ENCODE measurements at regions not wholly inside any gene's neighbourhood (a gene's known extent, or its start where the extent isn't known, plus 50 kb on each side); places are given as distances from the start of the nearest gene placed in this dataset.

GRCh38 chr4:151530783-151531182 is 121.8 kb downstream of the FHIP1A start:
- no peak for DNase-seq (ENCODE audit: low read depth)
- H3K4me3 ChIP-seq (ENCODE audit: low read depth, low read length) = no peak overlapping the region
- TF ChIP-seq CTCF (IDR thresholded peaks at IDR 0.05; ENCODE audit: insufficient read depth, low read depth, low read length, missing control alignments) = no peak

- TF ChIP-seq CTCF (IDR thresholded peaks at IDR 0.05; ENCODE audit: insufficient read depth, low read depth, low read length, missing control alignments) = no peak
- DNase-seq (ENCODE audit: low read depth) = no peak
- H3K4me3 ChIP-seq (ENCODE audit: low read depth, low read length) = no peak overlapping the region
Observed at GRCh38 chr4:151532001-151532708, 123.2 kb downstream of the FHIP1A start.

GRCh38 chr4:151534195-151534594 is 125.2 kb downstream of the FHIP1A start:
- DNase-seq (ENCODE audit: low read depth) = no peak
- TF ChIP-seq CTCF (IDR thresholded peaks at IDR 0.05; ENCODE audit: insufficient read depth, low read depth, low read length, missing control alignments) = no peak
- H3K4me3 ChIP-seq (ENCODE audit: low read depth, low read length) = no peak overlapping the region

- no peak for DNase-seq (ENCODE audit: low read depth)
- no peak for TF ChIP-seq CTCF (IDR thresholded peaks at IDR 0.05; ENCODE audit: insufficient read depth, low read depth, low read length, missing control alignments)
- H3K4me3 ChIP-seq (ENCODE audit: low read depth, low read length) = no peak overlapping the region
Observed at GRCh38 chr4:151535366-151535765, 126.4 kb downstream of the FHIP1A start.

GRCh38 chr4:151537687-151538086 is 128.7 kb downstream of the FHIP1A start:
- DNase-seq (ENCODE audit: low read depth) = no peak
- no peak for TF ChIP-seq CTCF (IDR thresholded peaks at IDR 0.05; ENCODE audit: insufficient read depth, low read depth, low read length, missing control alignments)
- no peak overlapping the region for H3K4me3 ChIP-seq (ENCODE audit: low read depth, low read length)

GRCh38 chr4:151538963-151539362 is 130.0 kb downstream of the FHIP1A start:
- H3K4me3 ChIP-seq (ENCODE audit: low read depth, low read length) = no peak overlapping the region
- DNase-seq (ENCODE audit: low read depth) = no peak
- TF ChIP-seq CTCF (IDR thresholded peaks at IDR 0.05; ENCODE audit: insufficient read depth, low read depth, low read length, missing control alignments) = no peak
